ENCODE measurements at regions not wholly inside any gene's neighbourhood (a gene's known extent, or its start where the extent isn't known, plus 50 kb on each side); places are given as distances from the start of the nearest gene placed in this dataset.
"Not testable (repeated sequence)": the region's sequence is repeated elsewhere in the genome, so short reads cannot be mapped to it uniquely, and the experiment has no call there.

DNA sequence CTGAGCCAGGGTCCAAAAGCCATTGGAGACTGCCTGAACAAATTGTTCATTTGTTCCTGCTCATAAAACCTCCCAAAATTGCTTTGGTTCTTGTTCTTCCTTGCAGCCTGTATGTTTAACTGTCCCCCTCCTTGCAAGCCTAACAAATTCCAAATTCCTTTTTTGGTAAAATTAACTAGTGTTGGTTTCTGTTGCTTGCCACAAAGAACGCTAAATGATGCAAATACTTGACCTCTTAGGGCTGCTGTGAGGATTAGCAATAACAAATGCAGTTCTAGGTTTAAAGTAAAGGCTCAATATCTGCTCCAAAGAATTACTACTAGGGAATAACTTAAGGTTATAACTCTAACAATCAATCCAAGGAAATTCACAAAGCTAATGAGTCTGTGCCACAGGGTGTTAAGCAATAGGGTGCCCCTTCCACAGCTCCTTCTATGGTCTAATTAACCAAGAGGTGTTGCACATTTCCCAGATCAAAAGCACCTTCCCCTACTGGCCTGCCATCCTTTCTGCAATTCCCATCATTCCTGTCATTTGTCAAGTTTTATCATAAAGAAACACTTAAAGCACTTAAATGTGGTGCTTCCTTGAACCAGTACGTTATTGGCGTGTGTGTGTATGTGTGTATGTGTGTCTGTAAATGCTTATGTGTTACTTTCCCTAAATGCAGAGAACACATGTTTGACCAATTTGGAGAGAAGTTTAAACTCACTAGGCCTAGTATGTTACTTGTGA, 110.2 kb downstream of the RAP2A start:
- peak; percentile 33 for DNase-seq (ENCODE audit: low read depth)
- TF ChIP-seq CTCF (conservative IDR thresholded peaks at IDR 0.05; ENCODE audit: control insufficient read depth, insufficient read depth, low read depth, low read length), result no peak

DNA sequence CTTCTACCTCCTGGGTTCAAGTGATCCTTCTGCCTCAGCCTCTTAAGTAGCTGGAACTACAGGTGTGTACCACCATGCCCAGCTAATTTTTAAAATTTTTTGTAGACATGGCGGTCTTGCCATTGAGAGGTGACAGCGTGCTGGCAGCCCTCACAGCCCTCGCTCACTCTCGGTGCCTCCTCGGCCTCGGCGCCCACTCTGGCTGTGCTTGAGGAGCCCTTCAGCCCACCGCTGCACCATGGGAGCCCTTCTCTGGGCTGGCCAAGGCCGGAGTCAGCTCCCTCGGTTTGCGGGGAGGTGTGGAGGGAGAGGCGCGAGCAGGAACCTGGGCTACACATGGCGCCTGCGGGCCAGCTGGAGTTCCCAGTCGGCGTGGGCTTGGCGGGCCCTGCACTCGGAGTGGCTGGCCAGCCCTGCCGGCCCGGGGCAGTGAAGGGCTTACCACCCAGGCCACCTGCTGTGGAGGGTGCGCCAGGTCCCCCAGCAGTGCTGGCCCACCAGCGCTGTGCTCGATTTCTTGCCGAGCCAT, 111.1 kb downstream of the RAP2A start:
- DNase-seq (ENCODE audit: low read depth); H3K4me3 ChIP-seq (ENCODE audit: control insufficient read depth, low read depth, low read length): not testable (repeated sequence)

More for the DNA sequence above, 110.2 kb downstream of the RAP2A start:
- no peak overlapping the region for H3K4me3 ChIP-seq (ENCODE audit: control insufficient read depth, low read depth, low read length)

- H3K4me3 ChIP-seq (ENCODE audit: control insufficient read depth, low read depth, low read length), result no peak overlapping the region
- no peak for DNase-seq (ENCODE audit: low read depth)
- no peak for TF ChIP-seq CTCF (conservative IDR thresholded peaks at IDR 0.05; ENCODE audit: control insufficient read depth, insufficient read depth, low read depth, low read length)
Measured at GRCh38 chr13:97548138-97548537, 114.2 kb downstream of the RAP2A start.

DNA sequence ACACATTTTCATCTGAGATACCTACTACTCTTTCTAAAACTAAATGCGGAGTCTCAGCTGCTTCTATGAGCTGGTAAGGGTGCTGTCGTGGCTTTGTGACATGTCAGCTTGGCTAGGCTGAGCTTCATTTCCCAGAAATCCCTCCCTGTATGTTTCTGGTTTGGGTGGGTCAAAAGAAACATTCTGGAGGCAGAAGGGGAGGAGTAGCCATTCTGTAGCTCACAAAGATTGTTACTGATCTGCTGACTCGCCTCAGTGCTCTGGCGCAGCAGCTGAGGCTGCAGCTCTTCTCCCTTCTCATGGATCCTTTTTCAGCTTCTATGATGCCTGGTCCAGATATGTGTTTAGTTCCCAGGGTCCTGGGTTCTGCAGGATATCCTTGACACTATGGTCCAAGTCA, 114.7 kb downstream of the RAP2A start:
- TF ChIP-seq CTCF (conservative IDR thresholded peaks at IDR 0.05; ENCODE audit: control insufficient read depth, insufficient read depth, low read depth, low read length), result no peak
- H3K4me3 ChIP-seq (ENCODE audit: control insufficient read depth, low read depth, low read length), result no peak overlapping the region
- no peak for DNase-seq (ENCODE audit: low read depth)

- no peak for DNase-seq (ENCODE audit: low read depth)
- no peak for TF ChIP-seq CTCF (conservative IDR thresholded peaks at IDR 0.05; ENCODE audit: control insufficient read depth, insufficient read depth, low read depth, low read length)
- H3K4me3 ChIP-seq (ENCODE audit: control insufficient read depth, low read depth, low read length), result no peak overlapping the region
Measured at GRCh38 chr13:97549201-97549600, 115.2 kb downstream of the RAP2A start.

- no peak for TF ChIP-seq CTCF (conservative IDR thresholded peaks at IDR 0.05; ENCODE audit: control insufficient read depth, insufficient read depth, low read depth, low read length)
- DNase-seq (ENCODE audit: low read depth), result no peak
- H3K4me3 ChIP-seq (ENCODE audit: control insufficient read depth, low read depth, low read length), result no peak overlapping the region
Measured at GRCh38 chr13:97554496-97554895, 120.5 kb downstream of the RAP2A start.

DNA sequence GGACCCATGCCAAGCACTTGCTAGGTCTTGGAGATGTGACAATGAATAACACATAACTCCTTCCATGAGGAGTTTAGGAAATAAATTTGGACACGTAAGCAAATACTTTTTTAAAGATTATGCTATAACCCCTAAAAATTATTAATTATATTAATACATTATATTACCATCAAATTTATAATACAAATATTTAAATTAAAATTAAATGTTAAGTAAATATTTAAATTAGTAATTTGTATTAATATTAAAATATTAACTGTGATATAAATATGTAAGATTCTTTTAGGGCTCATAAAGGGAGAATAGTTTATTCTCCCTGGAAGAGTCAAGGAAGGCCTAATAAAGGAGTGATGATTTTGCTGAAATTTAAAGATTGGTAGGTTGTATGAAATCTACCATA, 121.1 kb downstream of the RAP2A start:
- no peak overlapping the region for H3K4me3 ChIP-seq (ENCODE audit: control insufficient read depth, low read depth, low read length)
- DNase-seq (ENCODE audit: low read depth), result no peak

More for the DNA sequence above, 121.1 kb downstream of the RAP2A start:
- TF ChIP-seq CTCF (conservative IDR thresholded peaks at IDR 0.05; ENCODE audit: control insufficient read depth, insufficient read depth, low read depth, low read length), result no peak
